Cardiac muscle cell (in vitro differentiated cells and primary cell): ENCODE measurements at regions not wholly inside any gene's neighbourhood (a gene's known extent, or its start where the extent isn't known, plus 50 kb on each side); places are given as distances from the start of the nearest gene placed in this dataset.

Experiments used
- DNase-seq, 2 donors: peaks; one replicate each; pipeline versions ENCODE4 v3.0.0 to v3.0.0-alpha.2; 2010 to 2017; ENCODE audit warnings: low read depth in 1 of 2, low spot score in 1 of 2
- H3K27ac ChIP-seq: fragments of 200-600 bp; sonication (generic); 2 replicates; pipeline ENCODE4 v1.5.1; 2016
- H3K27me3 ChIP-seq: fragments of 200-600 bp; sonication (generic); 2 replicates; pipeline ENCODE4 v1.6.0; 2016; ENCODE audit warnings: control low read depth
- H3K36me3 ChIP-seq: fragments of 200-600 bp; sonication (generic); 2 replicates; pipeline ENCODE4 v1.5.1; 2016; ENCODE audit warnings: control low read depth
- H3K4me1 ChIP-seq: fragments of 200-600 bp; sonication (generic); 2 replicates; pipeline ENCODE4 v1.8.1; 2017; ENCODE audit warnings: low read depth, mild to moderate bottlenecking, mixed run types
- H3K4me3 ChIP-seq: fragments of 200-600 bp; sonication (generic); 2 replicates; pipeline ENCODE4 v1.5.1; 2016; ENCODE audit warnings: mild to moderate bottlenecking
- H3K9me3 ChIP-seq: fragments of 200-600 bp; sonication (generic); 2 replicates; pipeline ENCODE4 v1.5.1; 2017; ENCODE audit warnings: low read depth, mild to moderate bottlenecking, control low read depth
- TF ChIP-seq, protein P1 (sequence below): IDR thresholded peaks from 2 replicates; pipeline ENCODE4 v1.5.1; 2012; ENCODE audit warnings: low read depth, mild to moderate bottlenecking, low read length

DNA sequence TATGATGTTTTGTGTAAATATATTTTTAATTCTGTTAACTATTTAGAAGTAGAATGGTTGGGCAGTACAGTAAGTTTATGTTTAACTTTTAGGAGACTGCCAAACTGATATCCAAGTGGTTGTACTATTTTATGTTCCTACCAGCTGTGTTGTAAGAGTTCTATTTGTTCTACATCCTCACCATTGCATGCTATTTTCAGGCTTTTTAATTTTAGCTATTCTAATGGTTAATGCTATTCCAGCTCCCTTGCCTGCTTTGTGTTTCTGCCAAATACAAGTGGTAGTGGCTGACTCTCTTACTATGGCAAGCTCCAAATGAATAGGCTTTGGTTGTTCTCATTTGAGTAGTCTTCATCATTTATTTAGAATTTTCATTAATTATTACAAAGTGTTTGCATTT lies 476.4 kb downstream of the KIF4B start:
- TF ChIP-seq, protein P1, sequence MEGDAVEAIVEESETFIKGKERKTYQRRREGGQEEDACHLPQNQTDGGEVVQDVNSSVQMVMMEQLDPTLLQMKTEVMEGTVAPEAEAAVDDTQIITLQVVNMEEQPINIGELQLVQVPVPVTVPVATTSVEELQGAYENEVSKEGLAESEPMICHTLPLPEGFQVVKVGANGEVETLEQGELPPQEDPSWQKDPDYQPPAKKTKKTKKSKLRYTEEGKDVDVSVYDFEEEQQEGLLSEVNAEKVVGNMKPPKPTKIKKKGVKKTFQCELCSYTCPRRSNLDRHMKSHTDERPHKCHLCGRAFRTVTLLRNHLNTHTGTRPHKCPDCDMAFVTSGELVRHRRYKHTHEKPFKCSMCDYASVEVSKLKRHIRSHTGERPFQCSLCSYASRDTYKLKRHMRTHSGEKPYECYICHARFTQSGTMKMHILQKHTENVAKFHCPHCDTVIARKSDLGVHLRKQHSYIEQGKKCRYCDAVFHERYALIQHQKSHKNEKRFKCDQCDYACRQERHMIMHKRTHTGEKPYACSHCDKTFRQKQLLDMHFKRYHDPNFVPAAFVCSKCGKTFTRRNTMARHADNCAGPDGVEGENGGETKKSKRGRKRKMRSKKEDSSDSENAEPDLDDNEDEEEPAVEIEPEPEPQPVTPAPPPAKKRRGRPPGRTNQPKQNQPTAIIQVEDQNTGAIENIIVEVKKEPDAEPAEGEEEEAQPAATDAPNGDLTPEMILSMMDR = no peak
- H3K4me3 ChIP-seq = no peak overlapping the region

DNA sequence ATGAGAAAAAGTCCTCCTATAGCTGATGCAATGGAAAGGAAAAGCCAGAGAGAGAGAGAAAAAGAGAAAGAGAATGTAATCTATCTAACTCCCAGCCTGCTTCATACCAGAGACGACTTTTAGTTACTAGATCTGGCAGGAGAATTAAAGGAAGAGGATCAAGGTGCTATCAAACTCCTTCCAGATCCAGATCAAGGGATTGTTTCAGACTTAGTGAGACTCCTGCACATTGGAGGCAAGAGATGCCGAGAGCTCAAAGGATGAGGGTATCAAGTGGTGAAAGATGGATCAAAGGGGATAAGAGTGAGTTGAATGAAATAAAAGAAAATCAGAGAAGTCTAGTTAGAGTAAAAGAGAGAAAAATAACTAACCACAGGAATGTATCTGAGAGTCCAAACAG lies 478.6 kb downstream of the KIF4B start:
- Histone ChIP-seq H3K27me3 (no peaks in the 10 kb centered on the region), H3K4me3 (no peak overlapping the region), H3K9me3 (no peaks in the 10 kb centered on the region), H3K4me1 (no peaks in the 10 kb centered on the region), H3K27ac (no peak overlapping the region), H3K36me3 (no peaks in the 10 kb centered on the region)
- DNase-seq = no peak
- TF ChIP-seq, protein P1 = no peak

More for the DNA sequence above, 476.4 kb downstream of the KIF4B start:
- H3K27ac ChIP-seq = no peak overlapping the region
- no peaks in the 10 kb centered on the region for H3K36me3 ChIP-seq
- DNase-seq = no peak
- no peaks in the 10 kb centered on the region for H3K4me1 ChIP-seq
- H3K9me3 ChIP-seq = no peaks in the 10 kb centered on the region
- no peaks in the 10 kb centered on the region for H3K27me3 ChIP-seq

DNA sequence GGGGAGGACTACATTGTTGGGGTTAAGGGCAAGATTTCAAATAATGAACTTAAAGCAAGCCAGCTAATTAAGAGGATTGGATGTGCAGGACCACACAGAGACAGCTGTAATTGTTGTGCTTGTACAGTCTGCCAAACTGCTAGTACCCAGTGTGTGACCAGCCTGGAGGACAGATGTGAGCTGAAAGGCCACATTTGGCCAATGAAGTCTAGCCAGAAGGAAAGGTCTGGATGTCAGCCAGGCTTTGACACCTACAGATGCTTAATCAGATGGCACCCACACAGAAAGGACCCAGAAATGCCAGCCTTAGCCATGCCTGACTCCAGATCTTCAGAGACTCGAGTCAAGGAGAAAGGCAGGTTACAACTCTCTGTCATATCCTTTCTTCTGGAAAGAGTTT lies 491.1 kb downstream of the KIF4B start:
- no peak for DNase-seq
- peaks cover 4% of the 10 kb centered on the region for H3K4me1 ChIP-seq
- H3K36me3 ChIP-seq = no peaks in the 10 kb centered on the region
- no peaks in the 10 kb centered on the region for H3K9me3 ChIP-seq
- TF ChIP-seq, protein P1 = no peak
- H3K27me3 ChIP-seq = no peaks in the 10 kb centered on the region
- H3K4me3 ChIP-seq = no peak overlapping the region
- H3K27ac ChIP-seq = no peak overlapping the region

DNA sequence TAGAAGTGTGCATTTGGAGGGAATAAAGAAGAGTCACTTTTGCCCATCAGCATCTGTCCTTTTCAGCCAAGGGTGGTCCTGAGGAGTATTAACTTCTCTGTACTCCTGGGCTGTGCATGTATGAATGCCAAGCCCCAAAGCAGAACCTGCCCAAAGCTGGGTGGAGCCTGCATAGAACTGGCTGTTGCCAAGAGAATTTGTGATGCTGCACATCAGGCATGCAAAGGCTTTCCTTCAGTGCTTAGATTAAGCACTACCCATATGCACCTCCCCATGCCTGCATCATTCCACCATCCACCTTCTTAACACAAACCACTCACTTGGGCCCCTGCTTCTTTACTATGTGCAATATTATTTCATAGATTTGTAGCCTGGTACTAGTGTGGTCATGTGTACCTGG lies 493.8 kb downstream of the KIF4B start:
- Histone ChIP-seq H3K27me3 (no peaks in the 10 kb centered on the region), H3K36me3 (no peaks in the 10 kb centered on the region), H3K9me3 (no peaks in the 10 kb centered on the region), H3K4me3 (no peak overlapping the region), H3K4me1 (peaks cover 4% of the 10 kb centered on the region), H3K27ac (no peak overlapping the region)
- no peak for DNase-seq
- TF ChIP-seq, protein P1 = no peak

DNA sequence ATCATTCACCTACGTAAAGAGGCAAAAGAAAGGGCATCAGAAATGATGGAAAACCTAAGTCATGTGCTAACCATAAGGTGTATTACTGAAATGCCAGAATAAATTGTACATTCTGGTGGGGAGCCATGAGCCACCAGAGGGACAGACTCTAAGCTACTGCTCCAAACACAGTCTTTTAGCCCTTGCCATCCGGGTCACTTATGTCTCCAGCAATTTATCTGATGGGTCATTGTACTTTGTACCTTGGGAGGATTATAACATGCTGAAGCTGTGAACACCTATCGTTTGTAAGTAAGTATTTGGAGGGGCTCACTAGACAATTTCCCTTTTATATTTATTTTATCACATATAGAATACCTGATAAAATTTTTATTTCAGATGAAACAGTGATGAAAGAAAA lies 495.1 kb downstream of the KIF4B start:
- Histone ChIP-seq H3K4me1 (peaks cover 4% of the 10 kb centered on the region), H3K27ac (no peak overlapping the region), H3K27me3 (no peaks in the 10 kb centered on the region), H3K9me3 (no peaks in the 10 kb centered on the region), H3K4me3 (no peak overlapping the region), H3K36me3 (no peaks in the 10 kb centered on the region)
- TF ChIP-seq, protein P1 = no peak
- no peak for DNase-seq

- H3K36me3 ChIP-seq = no peaks in the 10 kb centered on the region
- no peaks in the 10 kb centered on the region for H3K9me3 ChIP-seq
- TF ChIP-seq, protein P1 = no peak
- no peak overlapping the region for H3K4me3 ChIP-seq
- DNase-seq = no peak
- peaks cover 4% of the 10 kb centered on the region for H3K4me1 ChIP-seq
- no peaks in the 10 kb centered on the region for H3K27me3 ChIP-seq
- no peak overlapping the region for H3K27ac ChIP-seq
These were observed 498.8 kb downstream of the KIF4B start for GRCh38 chr5:155512329-155512728.
